Neural cell (in vitro differentiated cells): ENCODE measurements at regions not wholly inside any gene's neighbourhood (a gene's known extent, or its start where the extent isn't known, plus 50 kb on each side); places are given as distances from the start of the nearest gene placed in this dataset.

Source experiments
- H2AFZ ChIP-seq: fragments of 200-600, 300-800 bp; sonication (generic), shearing (Covaris generic); 2 replicates; pipeline ENCODE4 v1.6.0; 2014; ENCODE audit warnings: low read depth, mild to moderate bottlenecking, antibody characterized with exemption, low read length, moderate library complexity
- H3F3A ChIP-seq: fragments of 200-600 bp; shearing (Covaris generic); 2 replicates; pipeline ENCODE4 v1.6.1; 2016; ENCODE audit warnings: mild to moderate bottlenecking, moderate library complexity, mixed read lengths, antibody characterized with exemption, low read length; ENCODE audit not compliant: insufficient read depth, poor library complexity, severe bottlenecking
- H3K27ac ChIP-seq: fragments of 200-600, 300-800 bp; sonication (generic), shearing (Covaris generic); 2 replicates; pipeline ENCODE4 v1.5.1; 2014; ENCODE audit warnings: mild to moderate bottlenecking, low read length, moderate library complexity
- H3K27me3 ChIP-seq: fragments of 300-800, 200-600 bp; sonication (generic), shearing (Covaris generic); 2 replicates; pipeline ENCODE4 v1.6.0; 2014; ENCODE audit warnings: mild to moderate bottlenecking, low read depth, low read length, moderate library complexity; ENCODE audit not compliant: insufficient read depth
- H3K36me3 ChIP-seq: fragments of 300-800, 200-600 bp; sonication (generic), shearing (Covaris generic); 2 replicates; pipeline ENCODE4 v1.5.1; 2014; ENCODE audit warnings: mild to moderate bottlenecking, antibody characterized with exemption, low read length, moderate library complexity; ENCODE audit not compliant: insufficient read depth
- H3K4me2 ChIP-seq: fragments of 300-800, 200-600 bp; sonication (generic), shearing (Covaris generic); 2 replicates; pipeline ENCODE4 v1.6.0; 2014; ENCODE audit warnings: mild to moderate bottlenecking, low read length
- H3K4me3 ChIP-seq: fragments of 300-800, 200-600 bp; sonication (generic), shearing (Covaris generic); 2 replicates; pipeline ENCODE4 v1.5.1; 2014; ENCODE audit warnings: mild to moderate bottlenecking, low read length, moderate library complexity
- H3K79me2 ChIP-seq: fragments of 200-600 bp; shearing (Covaris generic); replicated peaks from 2 replicates; pipeline ENCODE4 v1.6.0; 2014; ENCODE audit warnings: mild to moderate bottlenecking, low read length, moderate library complexity; ENCODE audit not compliant: insufficient read depth
- H3K9ac ChIP-seq: fragments of 300-800, 200-600 bp; sonication (generic), shearing (Covaris generic); 2 replicates; pipeline ENCODE4 v1.6.1; 2016; ENCODE audit warnings: mild to moderate bottlenecking, low read length, mixed read lengths
- H3K9me2 ChIP-seq: fragments of 200-600 bp; shearing (Covaris generic); 2 replicates; pipeline ENCODE4 v1.6.1; 2016; ENCODE audit warnings: mild to moderate bottlenecking, low read length, mixed read lengths; ENCODE audit not compliant: insufficient read depth
- H3K9me3 ChIP-seq: fragments of 200-600, 300-800 bp; sonication (generic), shearing (Covaris generic); 2 replicates; pipeline ENCODE4 v1.6.1; 2016; ENCODE audit warnings: mild to moderate bottlenecking, mixed run types, low read length, moderate library complexity, mixed read lengths
- H4K20me1 ChIP-seq: fragments of 200-600 bp; shearing (Covaris generic); 2 replicates; pipeline ENCODE4 v1.6.1; 2016; ENCODE audit warnings: mild to moderate bottlenecking, mixed run types; ENCODE audit not compliant: insufficient read depth
- CTCF ChIP-seq: fragments of 450-650 bp; IDR thresholded peaks from 2 replicates; pipeline ENCODE4 v1.5.1; 2014; ENCODE audit warnings: antibody characterized with exemption, mild to moderate bottlenecking, moderate library complexity; ENCODE audit not compliant: poor library complexity, severe bottlenecking
- EP300 ChIP-seq: fragments of 450-650 bp; conservative IDR thresholded peaks from 2 replicates; pipeline ENCODE4 v1.6.1; 2014; ENCODE audit warnings: antibody characterized with exemption, mild to moderate bottlenecking, moderate library complexity; ENCODE audit not compliant: poor library complexity, severe bottlenecking
- EZH2 ChIP-seq: fragments of 200-600, 300-800 bp; shearing (Covaris generic), sonication (generic); IDR thresholded peaks from 2 replicates; pipeline ENCODE4 v1.6.1; 2014; ENCODE audit warnings: antibody characterized with exemption, low read length, borderline replicate concordance, mild to moderate bottlenecking; ENCODE audit not compliant: insufficient read depth, poor library complexity, severe bottlenecking
- MXI1 ChIP-seq: fragments of 450-650 bp; conservative IDR thresholded peaks from 2 replicates; pipeline ENCODE4 v1.6.1; 2014; ENCODE audit warnings: antibody characterized with exemption, mild to moderate bottlenecking; ENCODE audit not compliant: poor library complexity, severe bottlenecking
- POLR2AphosphoS5 ChIP-seq: IDR thresholded peaks from 2 replicates; pipeline ENCODE4 v1.6.1; 2012
- RAD21 ChIP-seq: fragments of 450-650 bp; conservative IDR thresholded peaks from 2 replicates; pipeline ENCODE4 v1.6.1; 2014; ENCODE audit warnings: antibody characterized with exemption, mild to moderate bottlenecking, moderate library complexity
- REST ChIP-seq: IDR thresholded peaks from 2 replicates; pipeline ENCODE4 v1.6.1; 2012; ENCODE audit warnings: borderline replicate concordance
- SMC3 ChIP-seq: fragments of 450-650 bp; conservative IDR thresholded peaks from 2 replicates; pipeline ENCODE4 v1.6.1; 2014; ENCODE audit warnings: antibody characterized with exemption, mild to moderate bottlenecking, moderate library complexity; ENCODE audit not compliant: poor library complexity
- TAF1 ChIP-seq: IDR thresholded peaks from 2 replicates; pipeline ENCODE4 v1.6.1; 2012; ENCODE audit warnings: low read depth

- H3K36me3 ChIP-seq, result no peaks in the 10 kb centered on the region
- H3K9me3 ChIP-seq, result no peaks in the 10 kb centered on the region
- H3K79me2 ChIP-seq, result no peaks in the 10 kb centered on the region
- TF ChIP-seq POLR2AphosphoS5 (no peak), REST (no peak), EP300 (no peak), RAD21 (no peak), MXI1 (no peak), EZH2 (no peak), TAF1 (no peak), CTCF (no peak), SMC3 (no peak)
- no peak overlapping the region for H3K27ac ChIP-seq
- H2AFZ ChIP-seq, result no peak overlapping the region
- no peaks in the 10 kb centered on the region for H3K9me2 ChIP-seq
- no peak overlapping the region for H3K4me2 ChIP-seq
- H3F3A ChIP-seq, result no peaks in the 10 kb centered on the region
- H3K9ac ChIP-seq, result no peak overlapping the region
- no peaks in the 10 kb centered on the region for H4K20me1 ChIP-seq
- no peak overlapping the region for H3K4me3 ChIP-seq
- no peaks in the 10 kb centered on the region for H3K27me3 ChIP-seq
Observed at GRCh38 chr20:23161968-23162696, 76.0 kb upstream of the CD93 start.

- Histone ChIP-seq H3K4me2 (no peak overlapping the region), H4K20me1 (no peaks in the 10 kb centered on the region), H3K4me3 (no peak overlapping the region), H3K9ac (no peak overlapping the region), H3K27ac (no peak overlapping the region), H3K9me3 (no peaks in the 10 kb centered on the region), H3F3A (no peaks in the 10 kb centered on the region), H3K27me3 (no peaks in the 10 kb centered on the region), H3K36me3 (no peaks in the 10 kb centered on the region), H3K79me2 (no peaks in the 10 kb centered on the region), H3K9me2 (no peaks in the 10 kb centered on the region), H2AFZ (no peak overlapping the region)
- TF ChIP-seq MXI1 (no peak), TAF1 (no peak), POLR2AphosphoS5 (no peak), REST (no peak), EZH2 (no peak), RAD21 (no peak), SMC3 (no peak), CTCF (no peak), EP300 (no peak)
Observed at GRCh38 chr20:23161244-23161891, 75.2 kb upstream of the CD93 start.
